ENCODE measurements at regions not wholly inside any gene's neighbourhood (a gene's known extent, or its start where the extent isn't known, plus 50 kb on each side); places are given as distances from the start of the nearest gene placed in this dataset.

GRCh38 chr3:144242747-144243146 lies 271.1 kb downstream of the DIPK2A start:
- DNase-seq (ENCODE audit: low spot score) = no peak
- Histone ChIP-seq H3K36me3 (no peaks in the 10 kb centered on the region), H3K27ac (no peak overlapping the region), H3K4me3 (no peak overlapping the region), H3K27me3 (replicated peaks; ENCODE audit: insufficient read depth) (no peaks in the 10 kb centered on the region), H3K4me1 (ENCODE audit: control insufficient read depth in 1 of 2, low read depth in 2 of 2) (no peaks in the 10 kb centered on the region), H3K9me3 (no peaks in the 10 kb centered on the region)
- TF ChIP-seq CTCF (IDR thresholded peaks at IDR 0.05) = no peak
- ATAC-seq (ENCODE audit: insufficient number of reproducible peaks, low FRiP score, low read depth) = no peak

DNA sequence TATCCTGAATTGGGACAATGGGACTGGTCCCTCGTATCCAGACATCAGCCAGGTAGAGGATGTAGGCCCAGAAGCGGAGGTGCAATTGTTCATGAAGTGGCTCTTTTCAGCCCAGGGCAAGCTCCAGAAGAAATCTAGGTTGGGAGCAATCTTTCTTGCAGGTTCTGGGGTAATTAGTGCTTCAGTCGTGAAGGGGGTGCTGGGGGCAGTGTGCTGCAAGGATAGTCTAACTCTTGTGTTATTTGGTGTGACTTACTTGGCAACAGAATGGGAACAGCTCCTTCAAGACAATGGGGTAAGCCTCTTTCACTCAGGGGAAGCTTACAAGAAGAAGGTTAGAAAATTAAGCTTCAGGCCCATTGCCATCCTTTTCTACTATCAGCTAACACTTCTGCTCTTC lies 273.0 kb downstream of the DIPK2A start:
- no peak for TF ChIP-seq CTCF (IDR thresholded peaks at IDR 0.05)
- DNase-seq (ENCODE audit: low spot score) = no peak
- H3K4me3 ChIP-seq = no peak overlapping the region
- no peaks in the 10 kb centered on the region for H3K4me1 ChIP-seq (ENCODE audit: control insufficient read depth in 1 of 2, low read depth in 2 of 2)
- H3K27me3 ChIP-seq (replicated peaks; ENCODE audit: insufficient read depth) = no peaks in the 10 kb centered on the region
- H3K36me3 ChIP-seq = no peaks in the 10 kb centered on the region
- no peaks in the 10 kb centered on the region for H3K9me3 ChIP-seq
- no peak overlapping the region for H3K27ac ChIP-seq
- ATAC-seq (ENCODE audit: insufficient number of reproducible peaks, low FRiP score, low read depth) = no peak

DNA sequence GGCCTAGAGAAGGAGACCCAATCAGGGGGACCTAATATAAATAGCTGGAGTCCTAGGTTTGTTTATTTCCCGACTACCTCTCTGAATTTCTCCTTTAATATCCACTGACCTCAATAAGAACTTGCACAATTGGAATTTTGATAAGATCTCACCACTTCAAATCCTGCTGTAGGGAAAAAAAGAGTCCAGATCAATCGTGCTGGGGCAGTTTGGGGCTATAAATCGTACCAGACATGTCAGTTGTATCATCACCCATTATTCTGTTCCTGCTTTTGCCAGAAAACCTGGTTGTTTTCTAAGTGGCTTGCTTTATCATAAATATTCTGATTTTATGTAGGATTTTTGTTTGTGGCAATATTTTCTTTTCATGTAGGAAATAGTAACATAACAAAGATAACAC lies 281.3 kb downstream of the DIPK2A start:
- DNase-seq (ENCODE audit: low spot score) (no peak), ATAC-seq (ENCODE audit: insufficient number of reproducible peaks, low FRiP score, low read depth) (no peak)
- no peaks in the 10 kb centered on the region for H3K9me3 ChIP-seq
- H3K27me3 ChIP-seq (replicated peaks; ENCODE audit: insufficient read depth) = no peaks in the 10 kb centered on the region
- TF ChIP-seq CTCF (IDR thresholded peaks at IDR 0.05) = no peak
- no peak overlapping the region for H3K4me3 ChIP-seq
- H3K27ac ChIP-seq = no peak overlapping the region
- no peaks in the 10 kb centered on the region for H3K4me1 ChIP-seq (ENCODE audit: control insufficient read depth in 1 of 2, low read depth in 2 of 2)
- H3K36me3 ChIP-seq = no peaks in the 10 kb centered on the region

DNA sequence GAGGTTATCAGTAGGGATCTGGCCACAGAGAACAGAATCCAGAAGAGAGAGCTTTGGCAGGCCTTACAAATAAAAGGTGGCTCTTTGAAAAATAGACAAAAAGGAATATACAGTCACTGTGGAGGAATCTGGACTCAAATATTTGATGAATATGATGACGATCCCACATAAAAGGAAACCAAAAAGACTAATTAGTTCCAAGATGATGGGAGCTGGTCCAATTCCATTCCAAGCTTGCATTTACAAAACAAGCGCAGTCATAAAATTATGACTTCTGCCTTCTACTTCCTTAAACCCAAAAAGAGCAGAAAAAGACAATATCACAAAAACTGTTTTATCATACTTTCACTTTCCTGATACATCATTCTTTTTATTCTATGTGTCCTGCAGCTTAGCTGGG lies 285.8 kb downstream of the DIPK2A start:
- Histone ChIP-seq H3K4me1 (ENCODE audit: control insufficient read depth in 1 of 2, low read depth in 2 of 2) (no peaks in the 10 kb centered on the region), H3K4me3 (no peak overlapping the region), H3K36me3 (no peaks in the 10 kb centered on the region), H3K9me3 (no peaks in the 10 kb centered on the region), H3K27ac (no peak overlapping the region), H3K27me3 (replicated peaks; ENCODE audit: insufficient read depth) (no peaks in the 10 kb centered on the region)
- no peak for TF ChIP-seq CTCF (IDR thresholded peaks at IDR 0.05)
- no peak for DNase-seq (ENCODE audit: low spot score)
- no peak for ATAC-seq (ENCODE audit: insufficient number of reproducible peaks, low FRiP score, low read depth)

GRCh38 chr3:144259267-144259666 lies 287.6 kb downstream of the DIPK2A start:
- H3K9me3 ChIP-seq = no peaks in the 10 kb centered on the region
- H3K27ac ChIP-seq = no peak overlapping the region
- no peaks in the 10 kb centered on the region for H3K4me1 ChIP-seq (ENCODE audit: control insufficient read depth in 1 of 2, low read depth in 2 of 2)
- no peaks in the 10 kb centered on the region for H3K36me3 ChIP-seq
- DNase-seq (ENCODE audit: low spot score) = no peak
- TF ChIP-seq CTCF (IDR thresholded peaks at IDR 0.05) = no peak
- H3K27me3 ChIP-seq (replicated peaks; ENCODE audit: insufficient read depth) = no peaks in the 10 kb centered on the region
- ATAC-seq (ENCODE audit: insufficient number of reproducible peaks, low FRiP score, low read depth) = no peak
- H3K4me3 ChIP-seq = no peak overlapping the region
